ENCODE measurements at regions not wholly inside any gene's neighbourhood (a gene's known extent, or its start where the extent isn't known, plus 50 kb on each side); places are given as distances from the start of the nearest gene placed in this dataset.
"Not testable (repeated sequence)": the region's sequence is repeated elsewhere in the genome, so short reads cannot be mapped to it uniquely, and the experiment has no call there.

GRCh38 chr6:145274083-145274482 is 461.2 kb downstream of the EPM2A start:
- no peak for DNase-seq (ENCODE audit: low read depth)

GRCh38 chr6:145275019-145275418 is 460.3 kb downstream of the EPM2A start:
- no peak for DNase-seq (ENCODE audit: low read depth)

- no peak for DNase-seq (ENCODE audit: low read depth)
Measured at GRCh38 chr6:145275787-145276186, 459.5 kb downstream of the EPM2A start.

- DNase-seq (ENCODE audit: low read depth) = no peak
Measured at GRCh38 chr6:145276756-145277155, 458.6 kb downstream of the EPM2A start.

- DNase-seq (ENCODE audit: low read depth) = no peak
Measured at GRCh38 chr6:145277358-145278086, 457.8 kb downstream of the EPM2A start.

GRCh38 chr6:145278163-145278807 is 457.0 kb downstream of the EPM2A start:
- DNase-seq (ENCODE audit: low read depth) = no peak

- DNase-seq (ENCODE audit: low read depth) = no peak
Measured at GRCh38 chr6:145279551-145279950, 455.8 kb downstream of the EPM2A start.

GRCh38 chr6:145279993-145280392 is 455.3 kb downstream of the EPM2A start:
- DNase-seq (ENCODE audit: low read depth) = no peak

GRCh38 chr6:145283209-145283608 is 452.1 kb downstream of the EPM2A start:
- DNase-seq (ENCODE audit: low read depth) = not testable (repeated sequence)

- no peak for DNase-seq (ENCODE audit: low read depth)
Measured at GRCh38 chr6:145283856-145284255, 451.5 kb downstream of the EPM2A start.

- no peak for DNase-seq (ENCODE audit: low read depth)
Measured at GRCh38 chr6:145286916-145287315, 448.4 kb downstream of the EPM2A start.

GRCh38 chr6:145289573-145289972 is 445.7 kb downstream of the EPM2A start:
- no peak for DNase-seq (ENCODE audit: low read depth)

GRCh38 chr6:145290122-145290521 is 445.2 kb downstream of the EPM2A start:
- DNase-seq (ENCODE audit: low read depth) = no peak

GRCh38 chr6:145292066-145292465 is 443.3 kb downstream of the EPM2A start:
- DNase-seq (ENCODE audit: low read depth) = no peak

- no peak for DNase-seq (ENCODE audit: low read depth)
Measured at GRCh38 chr6:145294942-145295341, 440.4 kb downstream of the EPM2A start.

GRCh38 chr6:145295746-145296145 is 439.6 kb downstream of the EPM2A start:
- no peak for DNase-seq (ENCODE audit: low read depth)

GRCh38 chr6:145305670-145306069 is 429.6 kb downstream of the EPM2A start:
- no peak for DNase-seq (ENCODE audit: low read depth)

- DNase-seq (ENCODE audit: low read depth) = no peak
Measured at GRCh38 chr6:145306489-145306888, 428.8 kb downstream of the EPM2A start.

GRCh38 chr6:145309842-145310535 is 425.3 kb downstream of the EPM2A start:
- DNase-seq (ENCODE audit: low read depth) = no peak

GRCh38 chr6:145312481-145312880 is 422.8 kb downstream of the EPM2A start:
- DNase-seq (ENCODE audit: low read depth) = no peak

GRCh38 chr6:145313041-145313855 is 422.1 kb downstream of the EPM2A start:
- no peak for DNase-seq (ENCODE audit: low read depth)

- no peak for DNase-seq (ENCODE audit: low read depth)
Measured at GRCh38 chr6:145315982-145316600, 419.2 kb downstream of the EPM2A start.
